Stimulated activated CD8-positive, alpha-beta memory T cell treated with anti-CD3 and anti-CD28 coated beads, Interleukin-4, amount 100 ng/mL, for 24 hours (primary cell): ENCODE measurements at regions not wholly inside any gene's neighbourhood (a gene's known extent, or its start where the extent isn't known, plus 50 kb on each side); places are given as distances from the start of the nearest gene placed in this dataset.
A peak's percentile ranks its signal among the peaks of the same experiment; 100 is the strongest.

Experiments
- DNase-seq: peaks from one replicate; pipeline ENCODE4 v3.0.0-alpha.2; 2020; ENCODE audit warnings: low read depth

DNA sequence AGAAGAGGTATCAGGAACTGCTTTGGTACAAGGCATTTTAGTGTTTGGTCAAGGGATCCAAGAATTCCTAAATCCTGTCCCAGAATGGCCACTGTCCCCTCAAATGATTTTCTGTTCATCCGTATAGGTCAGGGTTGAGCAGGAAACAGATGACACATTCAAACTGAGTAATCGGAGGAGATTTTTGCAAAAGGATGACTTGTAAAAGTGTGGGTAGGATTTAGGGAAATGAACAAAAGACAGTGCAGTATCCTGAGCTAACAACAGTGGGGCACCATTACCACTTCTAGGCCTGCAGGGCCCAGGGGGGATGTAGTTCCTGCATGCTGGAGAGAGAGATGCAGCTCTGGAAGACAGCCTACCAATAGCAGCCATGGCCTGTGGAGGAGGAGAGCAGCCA, 290.1 kb downstream of the ZSWIM6 start:
- no peak for DNase-seq

DNA sequence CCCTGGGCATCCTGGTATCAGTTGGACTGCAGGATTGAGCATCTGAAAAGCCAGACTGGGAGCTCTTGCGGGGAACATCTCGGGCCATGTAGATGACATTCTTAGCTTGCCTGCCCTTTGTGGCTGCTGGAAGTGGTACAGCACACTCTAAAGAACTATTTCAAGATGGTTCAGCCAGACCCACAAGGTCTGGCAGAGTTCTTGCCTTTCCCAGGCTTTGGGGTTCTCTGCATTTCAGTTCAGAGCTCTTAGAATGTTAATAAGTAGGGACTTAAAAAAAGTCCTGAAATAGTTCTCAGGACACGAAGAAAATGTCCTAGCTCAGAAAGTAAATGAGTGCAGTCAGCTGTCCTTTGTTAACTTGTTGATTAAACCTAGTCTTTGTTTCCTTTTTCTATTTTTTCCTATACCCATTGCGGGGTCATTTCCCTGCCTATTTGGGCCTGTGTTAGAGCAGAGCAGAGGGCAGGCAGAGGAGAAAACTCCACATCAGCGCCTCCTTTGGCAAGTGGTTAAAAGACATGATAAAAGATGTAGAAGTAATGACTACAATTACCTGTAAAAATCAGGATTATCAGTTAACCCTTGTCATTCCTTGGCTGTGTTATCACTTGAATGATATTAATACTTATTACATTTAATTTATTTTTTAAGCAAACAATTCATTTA, 291.5 kb downstream of the ZSWIM6 start:
- no peak for DNase-seq

DNA sequence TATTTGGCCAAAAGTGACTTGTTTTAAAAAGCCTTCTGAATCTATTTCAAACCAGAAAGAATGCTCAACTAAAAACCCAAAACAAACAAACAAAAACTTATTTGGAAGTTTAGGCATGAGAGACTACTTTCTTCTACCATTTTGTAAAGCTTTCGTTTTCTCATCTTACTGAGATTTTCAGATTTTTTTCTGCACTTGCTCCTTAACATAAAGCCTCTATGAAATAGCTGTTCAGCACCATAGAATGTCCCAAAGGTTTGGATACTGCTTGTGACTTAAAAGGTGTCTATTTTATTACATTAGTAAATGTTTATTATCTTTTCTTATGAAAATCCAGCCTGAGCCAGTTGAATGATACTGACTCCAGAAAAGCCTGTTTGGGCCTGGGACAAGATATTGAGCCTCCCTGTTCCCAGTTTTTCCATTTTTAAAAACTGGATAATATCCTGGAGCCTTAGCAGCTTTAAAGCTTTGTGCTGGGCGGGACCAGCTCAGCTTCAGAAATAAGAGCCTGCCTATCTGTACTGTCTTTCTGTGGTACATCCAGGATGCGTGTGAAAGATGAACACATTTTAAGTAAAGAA, 292.6 kb downstream of the ZSWIM6 start:
- no peak for DNase-seq

GRCh38 chr5:61625137-61625561, 293.1 kb downstream of the ZSWIM6 start:
- DNase-seq, result no peak

DNA sequence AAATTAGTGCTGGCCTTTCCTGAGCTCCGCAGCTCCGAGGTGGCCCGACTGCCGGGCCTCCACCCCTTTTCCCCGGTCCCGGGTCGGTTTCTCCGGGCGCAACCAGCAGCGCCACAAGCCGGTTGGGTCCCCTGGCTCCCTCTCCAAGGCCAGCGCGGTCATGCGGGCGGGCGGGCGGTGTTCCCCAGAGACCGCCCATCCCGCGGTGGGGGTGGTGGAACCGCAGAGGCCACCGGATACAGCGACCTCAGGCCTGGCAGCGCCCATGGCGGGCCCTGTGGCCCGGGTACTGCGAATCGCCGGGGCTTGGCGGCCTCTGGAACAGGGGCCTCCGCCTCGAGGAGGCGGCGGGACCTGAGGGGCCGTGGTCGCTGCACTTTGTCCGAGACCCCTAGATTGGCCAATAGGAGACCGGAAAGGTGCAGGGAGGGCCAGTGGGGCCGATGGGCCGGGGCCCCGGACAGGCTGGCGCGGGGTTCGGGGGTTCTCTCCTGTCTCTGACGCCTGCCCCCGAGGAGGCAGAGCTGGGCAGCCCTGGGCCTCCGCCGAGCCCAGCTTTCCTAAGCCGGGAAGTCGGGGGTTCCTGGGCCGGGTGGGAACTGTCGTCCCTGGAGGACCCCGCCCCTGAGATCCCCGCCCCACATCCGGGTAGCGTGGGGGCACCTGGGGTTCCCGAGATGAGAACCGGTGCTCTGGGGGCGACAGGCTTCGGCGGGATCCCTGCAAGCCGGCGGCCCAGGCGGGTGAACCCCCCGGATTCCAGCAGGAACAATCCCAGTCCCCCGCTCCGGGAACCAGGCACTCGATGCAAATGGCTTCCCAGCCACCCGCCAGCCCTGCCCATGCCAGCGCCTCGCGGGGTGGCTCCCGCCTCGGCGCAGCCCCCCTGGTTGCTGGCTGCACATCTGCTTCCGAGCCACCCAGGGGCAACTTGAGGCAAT, 293.9 kb downstream of the ZSWIM6 start:
- DNase-seq, result peak; percentile 19

GRCh38 chr5:61626639-61627282, 294.7 kb downstream of the ZSWIM6 start:
- no peak for DNase-seq

DNA sequence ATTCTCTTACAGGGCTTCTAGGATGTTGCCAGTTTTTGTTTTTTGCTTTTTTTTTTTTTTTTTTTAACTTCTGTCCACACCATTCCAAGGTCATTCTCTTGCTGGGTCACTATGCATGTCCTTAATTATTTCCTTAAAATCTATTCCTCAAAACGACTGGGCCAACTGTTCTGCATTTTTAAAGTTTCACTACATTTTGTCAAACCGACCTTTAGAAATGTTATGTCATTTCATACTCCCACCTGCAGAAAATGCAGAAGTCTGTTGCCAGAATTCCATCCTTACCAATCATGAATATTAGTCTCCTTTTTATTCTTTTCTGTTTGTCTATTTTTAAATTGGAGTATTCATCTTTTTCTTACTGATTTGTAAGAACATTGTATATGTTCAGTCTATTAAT, 295.5 kb downstream of the ZSWIM6 start:
- DNase-seq, result no peak

DNA sequence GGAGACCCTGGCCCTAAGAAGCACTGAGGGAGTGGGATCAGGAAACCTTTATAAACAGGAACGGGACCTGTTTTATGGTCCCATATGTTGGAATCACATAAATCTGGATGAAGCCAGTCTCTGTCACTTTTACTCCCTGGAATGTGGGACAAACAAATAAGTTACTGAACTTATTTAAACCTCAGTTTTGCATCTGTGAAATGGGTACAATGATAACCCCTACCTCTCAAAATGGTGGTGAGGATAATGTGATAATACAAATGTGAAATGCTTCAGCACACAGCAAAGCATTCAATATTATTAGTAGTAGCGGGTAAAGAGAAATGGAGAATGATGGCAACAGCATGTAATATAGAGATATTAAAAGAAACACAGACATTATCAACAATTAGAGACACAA, 298.9 kb downstream of the ZSWIM6 start:
- DNase-seq, result no peak

GRCh38 chr5:61631438-61631941, 299.4 kb downstream of the ZSWIM6 start:
- DNase-seq, result no peak

- no peak for DNase-seq
These were observed 300.0 kb downstream of the ZSWIM6 start for GRCh38 chr5:61632064-61632463.

DNA sequence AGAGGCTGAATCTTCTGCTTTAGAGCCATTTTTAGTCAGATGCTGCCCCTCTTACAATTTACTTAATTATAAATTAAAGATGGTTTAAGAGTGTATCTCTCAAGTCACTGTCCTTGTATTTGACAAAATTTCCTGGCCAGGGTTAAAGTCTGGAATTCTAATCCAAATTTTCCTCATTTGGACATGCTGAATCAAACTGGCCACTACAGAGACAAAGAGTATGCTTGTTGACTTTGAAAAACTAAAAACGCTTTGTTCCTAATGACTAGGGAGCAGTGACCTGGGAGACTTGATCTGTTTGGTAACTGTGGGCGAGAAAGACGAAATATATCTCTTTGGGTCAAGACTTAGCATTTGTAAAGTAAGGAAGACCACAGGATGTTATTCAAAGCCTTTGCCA, 303.2 kb downstream of the ZSWIM6 start:
- no peak for DNase-seq

DNA sequence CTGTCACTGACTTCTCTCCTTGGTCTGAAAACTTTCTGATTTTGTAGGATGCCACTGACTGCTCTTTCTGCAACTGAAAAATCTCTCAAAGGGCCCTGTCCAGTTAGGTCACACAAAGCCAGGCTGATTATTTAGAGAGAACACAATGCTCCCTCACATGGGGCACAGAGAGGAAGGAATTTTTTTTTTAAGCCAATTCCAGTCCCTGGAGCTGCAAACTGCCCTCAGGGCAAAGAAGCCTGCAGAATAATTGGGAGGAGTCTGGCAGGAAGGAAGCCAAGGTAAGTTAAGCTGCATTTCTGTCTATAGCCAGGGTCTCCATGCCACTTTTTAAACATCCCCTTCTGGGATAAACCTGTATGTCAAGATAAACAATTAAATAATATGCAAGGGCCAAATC, 305.5 kb downstream of the ZSWIM6 start:
- no peak for DNase-seq

DNA sequence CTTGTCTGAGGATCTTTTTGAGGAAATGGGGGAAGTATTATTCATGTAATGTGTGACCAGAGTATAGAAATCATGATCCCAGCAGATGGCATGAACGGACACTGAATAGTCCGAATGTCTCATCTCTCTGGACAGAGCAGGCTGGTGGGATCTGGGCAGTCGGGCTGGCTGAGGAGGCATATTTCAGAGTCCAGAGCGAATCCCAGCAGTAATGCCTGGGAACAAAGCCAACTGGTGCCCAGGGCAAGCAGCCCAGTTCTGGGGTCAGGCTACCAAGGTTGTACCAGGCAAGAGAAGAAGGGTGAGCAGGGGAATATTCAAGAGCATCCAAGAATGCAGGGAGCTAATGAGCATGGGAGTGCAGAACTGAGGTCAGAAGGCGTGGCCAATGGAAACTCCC, 306.4 kb downstream of the ZSWIM6 start:
- no peak for DNase-seq

GRCh38 chr5:61640179-61641021, 308.3 kb downstream of the ZSWIM6 start:
- no peak for DNase-seq

DNA sequence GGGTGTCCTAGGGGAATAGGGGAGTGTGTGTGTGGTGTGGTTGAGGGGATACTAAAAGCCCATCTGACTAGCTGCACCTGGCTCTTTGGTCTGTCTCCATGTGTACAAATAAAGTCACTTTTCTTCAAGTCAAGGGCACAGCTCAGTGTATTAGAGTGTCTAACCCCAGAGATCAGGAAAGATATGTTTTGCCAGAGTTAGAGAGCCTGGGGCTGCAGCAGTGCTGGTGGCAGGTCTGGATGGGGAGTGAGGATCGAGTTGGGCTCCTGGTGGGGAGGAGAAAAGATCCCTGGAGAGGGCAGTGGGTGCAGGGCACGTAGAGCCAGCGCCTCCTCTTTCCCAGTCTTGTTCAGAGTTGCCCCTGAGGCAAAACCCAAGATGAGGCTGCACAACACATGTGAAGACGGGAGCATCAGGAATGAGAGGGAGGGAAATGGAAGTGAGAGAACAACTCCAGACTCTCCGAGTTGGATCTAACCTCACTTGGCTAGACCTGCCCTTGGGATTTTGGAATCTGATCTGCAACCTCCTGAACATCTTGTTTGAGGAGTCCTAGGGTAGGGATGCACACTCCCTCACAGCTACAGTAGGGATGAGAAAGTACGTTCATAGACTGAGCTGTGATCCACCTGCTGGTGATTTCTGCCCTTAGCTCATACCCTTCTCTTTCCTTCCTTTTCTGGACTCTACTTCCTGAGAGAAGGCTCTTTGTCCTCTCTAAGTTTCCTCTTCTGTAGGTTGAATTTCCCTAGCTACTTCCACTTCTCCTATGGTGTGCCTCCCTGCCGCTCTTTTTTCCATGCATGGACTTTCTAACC, 309.9 kb downstream of the ZSWIM6 start:
- no peak for DNase-seq

DNA sequence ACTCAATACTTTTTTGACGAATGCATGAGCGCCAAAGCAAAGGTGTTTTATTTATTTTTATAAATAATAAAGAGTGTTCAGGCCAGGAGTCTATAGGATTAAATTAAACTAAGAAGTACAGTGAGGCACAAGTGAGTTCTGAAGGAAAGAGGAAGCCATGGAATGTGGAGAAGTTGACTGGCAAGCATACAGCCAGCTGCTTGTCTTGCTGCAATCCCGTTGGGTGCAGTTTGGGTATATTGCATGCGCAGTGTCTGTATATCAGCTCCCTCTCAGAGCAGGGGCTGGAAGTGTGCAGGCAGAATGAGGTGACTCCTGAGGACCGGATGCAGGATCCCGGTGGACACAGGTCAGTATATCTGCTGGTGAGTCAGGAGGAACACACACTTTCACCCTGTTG, 315.6 kb downstream of the ZSWIM6 start:
- DNase-seq, result no peak

GRCh38 chr5:61649231-61649630, 317.2 kb downstream of the ZSWIM6 start:
- no peak for DNase-seq

- DNase-seq, result no peak
These were observed 317.9 kb downstream of the ZSWIM6 start for GRCh38 chr5:61649971-61650370.

DNA sequence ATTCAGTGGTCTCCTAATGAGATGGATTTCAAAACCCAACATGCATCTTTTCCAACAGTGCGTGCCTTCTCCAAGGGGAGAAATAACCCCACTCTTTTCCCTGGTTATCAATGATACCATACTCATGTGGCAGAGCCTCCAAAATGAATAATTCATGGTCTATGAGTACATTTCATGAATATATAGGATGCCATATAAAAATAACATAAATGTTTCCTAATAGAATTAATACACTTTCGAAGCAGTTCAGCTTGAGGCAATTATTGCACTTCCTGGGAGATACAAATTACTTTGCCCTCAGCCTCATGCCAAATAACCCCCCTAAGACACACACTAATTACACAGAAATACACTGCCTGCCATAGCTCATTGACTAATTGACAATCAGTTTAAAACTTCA, 318.6 kb downstream of the ZSWIM6 start:
- no peak for DNase-seq

DNA sequence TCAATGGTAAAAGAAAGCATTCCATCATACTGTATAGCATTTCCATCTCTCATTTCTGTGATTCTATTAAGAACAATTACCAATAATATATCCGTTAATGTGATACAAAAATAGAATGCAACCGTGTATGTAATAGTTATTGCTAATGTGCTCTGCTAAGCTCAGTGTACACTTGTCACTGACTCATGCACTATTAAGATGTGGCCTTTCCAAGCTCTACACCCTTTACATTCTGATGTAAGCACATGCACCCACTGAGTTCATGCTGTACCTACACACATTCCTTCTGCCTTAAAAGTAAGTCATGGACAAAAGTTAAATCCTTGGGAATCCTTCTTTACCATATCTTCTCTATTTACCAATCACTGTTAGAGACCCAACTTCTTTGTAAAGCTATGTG, 319.1 kb downstream of the ZSWIM6 start:
- no peak for DNase-seq

- DNase-seq, result no peak
These were observed 320.9 kb downstream of the ZSWIM6 start for GRCh38 chr5:61652916-61653315.
